Omental fat pad (tissue), 3 donors: ENCODE measurements at regions not wholly inside any gene's neighbourhood (a gene's known extent, or its start where the extent isn't known, plus 50 kb on each side); places are given as distances from the start of the nearest gene placed in this dataset.

Experiments
- ATAC-seq: fragments of 150-250 bp; one replicate; pipeline ENCODE4 v1.9.1; 2016; ENCODE audit warnings: mild to moderate bottlenecking, moderate library complexity; ENCODE audit not compliant: low FRiP score
- DNase-seq: peaks from one replicate; pipeline ENCODE4 v3.0.0-alpha.2; 2019; ENCODE audit warnings: low spot score
- CTCF ChIP-seq, 3 donors: fragments of 450-650 bp; IDR thresholded peaks; one replicate each; pipeline ENCODE4 v1.5.1; 2016 to 2017; ENCODE audit warnings: antibody characterized with exemption in 3 of 3, mild to moderate bottlenecking in 3 of 3, moderate library complexity in 2 of 3

GRCh38 chr4:123312116-123312515 lies 84.5 kb upstream of the SPRY1 start:
- ATAC-seq: no peak
- TF ChIP-seq CTCF (IDR thresholded peaks at IDR 0.05): no peak

GRCh38 chr4:123312951-123313592 lies 83.5 kb upstream of the SPRY1 start:
- TF ChIP-seq CTCF (IDR thresholded peaks at IDR 0.05): no peak
- no peak for DNase-seq
- peak; percentile 88 for ATAC-seq

More at GRCh38 chr4:123312116-123312515, 84.5 kb upstream of the SPRY1 start:
- no peak for DNase-seq

GRCh38 chr4:123315617-123316016 lies 81.0 kb upstream of the SPRY1 start:
- ATAC-seq (no peak), DNase-seq (no peak)
- no peak for TF ChIP-seq CTCF (IDR thresholded peaks at IDR 0.05)

DNA sequence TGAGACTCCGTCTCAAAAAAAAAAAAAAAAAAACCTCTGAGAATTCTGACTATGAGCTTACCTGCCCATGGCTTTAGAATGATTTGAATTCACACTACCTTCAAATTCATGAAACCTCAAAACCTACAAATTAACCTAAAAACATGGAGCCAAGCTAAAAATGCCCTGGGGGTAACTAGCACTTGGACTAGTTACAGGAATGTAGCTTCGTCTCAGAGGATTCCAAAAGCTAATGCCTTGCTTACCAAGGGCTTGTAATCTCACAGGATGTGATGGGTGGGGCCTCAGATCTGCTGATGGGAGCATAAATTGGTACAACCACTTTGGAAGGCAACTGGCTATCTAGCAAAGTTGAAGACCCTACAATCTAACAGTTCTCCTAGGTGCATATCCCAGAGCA lies 79.4 kb upstream of the SPRY1 start:
- DNase-seq (no peak), ATAC-seq (no peak)
- no peak for TF ChIP-seq CTCF (IDR thresholded peaks at IDR 0.05)

DNA sequence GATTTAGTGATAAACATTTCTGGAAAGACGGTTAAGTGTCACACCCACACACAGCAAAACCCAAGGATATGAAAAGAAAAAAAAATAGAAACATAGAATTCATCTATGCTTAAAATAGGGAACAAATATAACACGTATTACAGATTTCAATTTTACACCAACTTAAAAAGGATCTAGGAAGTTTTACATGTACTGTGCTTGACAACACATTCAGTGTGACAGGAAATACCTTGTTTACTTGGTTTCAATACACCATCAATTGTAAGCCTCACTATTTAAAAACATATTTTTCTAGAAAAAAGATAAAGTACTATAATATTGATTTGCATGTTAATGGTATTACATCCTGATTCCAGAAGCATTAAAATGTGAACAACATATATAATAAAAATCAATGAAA lies 77.0 kb upstream of the SPRY1 start:
- DNase-seq (no peak), ATAC-seq (no peak)
- no peak for TF ChIP-seq CTCF (IDR thresholded peaks at IDR 0.05)

- no peak for DNase-seq
- ATAC-seq: no peak
- TF ChIP-seq CTCF (IDR thresholded peaks at IDR 0.05): no peak
These were observed 72.6 kb upstream of the SPRY1 start for GRCh38 chr4:123323998-123324397.

GRCh38 chr4:123325241-123325681 lies 71.3 kb upstream of the SPRY1 start:
- ATAC-seq: no peak
- TF ChIP-seq CTCF (IDR thresholded peaks at IDR 0.05): no peak
- DNase-seq: no peak
